ENCODE measurements at regions not wholly inside any gene's neighbourhood (a gene's known extent, or its start where the extent isn't known, plus 50 kb on each side); places are given as distances from the start of the nearest gene placed in this dataset.

GRCh38 chr3:106609666-106610301 is 741.0 kb upstream of the CBLB start:
- peak; percentile 32 to 45 for DNase-seq (ENCODE audit: low read depth in 2 of 2)

- DNase-seq (ENCODE audit: low read depth in 2 of 2) = no peak
These were observed 741.6 kb upstream of the CBLB start for GRCh38 chr3:106610362-106610959.

- no peak for DNase-seq (ENCODE audit: low read depth in 2 of 2)
These were observed 742.3 kb upstream of the CBLB start for GRCh38 chr3:106611116-106611515.

GRCh38 chr3:106611841-106612240 is 743.0 kb upstream of the CBLB start:
- no peak for DNase-seq (ENCODE audit: low read depth in 2 of 2)

GRCh38 chr3:106616556-106616955 is 747.7 kb upstream of the CBLB start:
- no peak for DNase-seq (ENCODE audit: low read depth in 2 of 2)

GRCh38 chr3:106617276-106617675 is 748.5 kb upstream of the CBLB start:
- no peak for DNase-seq (ENCODE audit: low read depth in 2 of 2)

- DNase-seq (ENCODE audit: low read depth in 2 of 2) = no peak
These were observed 751.8 kb upstream of the CBLB start for GRCh38 chr3:106620646-106621045.

- DNase-seq (ENCODE audit: low read depth in 2 of 2) = no peak
These were observed 753.1 kb upstream of the CCDC54 start for GRCh38 chr3:106624154-106624553.

GRCh38 chr3:106628407-106628806 is 748.8 kb upstream of the CCDC54 start:
- no peak for DNase-seq (ENCODE audit: low read depth in 2 of 2)

GRCh38 chr3:106629215-106629832 is 747.9 kb upstream of the CCDC54 start:
- no peak for DNase-seq (ENCODE audit: low read depth in 2 of 2)

GRCh38 chr3:106631373-106632108 is 745.7 kb upstream of the CCDC54 start:
- no peak for DNase-seq (ENCODE audit: low read depth in 2 of 2)

GRCh38 chr3:106635271-106635670 is 742.0 kb upstream of the CCDC54 start:
- no peak for DNase-seq (ENCODE audit: low read depth in 2 of 2)

GRCh38 chr3:106635826-106636225 is 741.4 kb upstream of the CCDC54 start:
- DNase-seq (ENCODE audit: low read depth in 2 of 2) = no peak

GRCh38 chr3:106640353-106640752 is 736.9 kb upstream of the CCDC54 start:
- DNase-seq (ENCODE audit: low read depth in 2 of 2) = no peak

- DNase-seq (ENCODE audit: low read depth in 2 of 2) = no peak
These were observed 735.1 kb upstream of the CCDC54 start for GRCh38 chr3:106642161-106642560.

GRCh38 chr3:106643684-106644161 is 733.5 kb upstream of the CCDC54 start:
- DNase-seq (ENCODE audit: low read depth in 2 of 2) = no peak

GRCh38 chr3:106673926-106674569 is 703.2 kb upstream of the CCDC54 start:
- no peak for DNase-seq (ENCODE audit: low read depth in 2 of 2)

- DNase-seq (ENCODE audit: low read depth in 2 of 2) = no peak
These were observed 701.8 kb upstream of the CCDC54 start for GRCh38 chr3:106675451-106675850.

- DNase-seq (ENCODE audit: low read depth in 2 of 2) = no peak
These were observed 698.4 kb upstream of the CCDC54 start for GRCh38 chr3:106678657-106679390.

- no peak for DNase-seq (ENCODE audit: low read depth in 2 of 2)
These were observed 693.2 kb upstream of the CCDC54 start for GRCh38 chr3:106683953-106684620.

GRCh38 chr3:106685745-106686144 is 691.5 kb upstream of the CCDC54 start:
- no peak for DNase-seq (ENCODE audit: low read depth in 2 of 2)
